ENCODE measurements at regions not wholly inside any gene's neighbourhood (a gene's known extent, or its start where the extent isn't known, plus 50 kb on each side); places are given as distances from the start of the nearest gene placed in this dataset.

DNA sequence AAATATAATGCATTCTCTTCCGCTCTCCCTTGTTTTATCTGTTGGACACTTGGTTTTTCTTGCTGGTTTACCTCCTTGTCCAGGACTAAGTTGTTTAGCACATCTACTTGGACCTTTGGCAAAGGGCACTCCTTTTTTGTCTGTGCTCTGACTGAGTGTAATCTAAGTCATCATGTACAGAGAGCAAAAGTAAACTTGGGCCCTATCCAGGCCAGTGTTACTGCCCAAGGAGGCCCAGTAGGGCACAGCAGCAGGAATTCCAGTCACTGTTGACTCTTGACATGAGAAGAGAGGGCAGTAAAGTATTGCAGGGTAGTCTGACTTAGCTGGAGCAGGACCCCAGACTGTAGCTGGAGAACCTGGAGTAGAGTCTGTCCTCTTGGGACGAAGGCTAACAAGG is 445.5 kb downstream of the ZIC3 start:
- TF ChIP-seq NFE2L2 (conservative IDR thresholded peaks at IDR 0.05; ENCODE audit: low read length) (no peak), CTCF (IDR thresholded peaks at IDR 0.05) (no peak), CHD2 (IDR thresholded peaks at IDR 0.05; ENCODE audit: low read length, partially characterized antibody) (no peak), TP53 (CRISPR knock-in tag; IDR thresholded peaks at IDR 0.05) (no peak), HOXB13 (CRISPR knock-in tag; IDR thresholded peaks at IDR 0.05; ENCODE audit: low read depth) (no peak), POLR2A (IDR thresholded peaks at IDR 0.05; ENCODE audit: low read length) (no peak), E2F6 (IDR thresholded peaks at IDR 0.05; ENCODE audit: borderline replicate concordance, low read depth) (no peak)

All from A549 (cell line).